ENCODE measurements at regions not wholly inside any gene's neighbourhood (a gene's known extent, or its start where the extent isn't known, plus 50 kb on each side); places are given as distances from the start of the nearest gene placed in this dataset.

DNA sequence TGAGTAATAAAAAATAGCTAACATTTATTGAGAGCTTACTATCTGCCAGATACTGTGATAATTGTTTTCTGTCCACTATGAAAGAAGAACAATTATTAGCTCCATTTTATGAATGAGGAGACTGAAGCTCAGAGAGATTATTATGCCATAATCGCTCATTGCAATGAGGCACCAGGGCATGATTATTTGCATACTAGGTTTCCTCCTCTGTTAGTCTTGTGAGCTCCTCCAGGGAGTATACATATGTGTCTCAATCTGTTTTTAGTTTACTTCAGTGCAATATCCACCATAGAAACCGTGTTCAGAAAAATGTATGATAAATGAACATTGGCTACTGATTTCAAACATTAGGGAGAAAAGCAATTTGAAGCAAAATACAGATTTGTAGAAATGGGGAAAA is 139.4 kb upstream of the OTUD4 start:
- Histone ChIP-seq H3K27ac (no peak overlapping the region), H3K27me3 (replicated peaks) (no peaks in the 10 kb centered on the region), H3K36me3 (replicated peaks) (no peaks in the 10 kb centered on the region), H3K4me3 (ENCODE audit: low read depth, low read length) (no peak overlapping the region)
- TF ChIP-seq, protein P1, sequence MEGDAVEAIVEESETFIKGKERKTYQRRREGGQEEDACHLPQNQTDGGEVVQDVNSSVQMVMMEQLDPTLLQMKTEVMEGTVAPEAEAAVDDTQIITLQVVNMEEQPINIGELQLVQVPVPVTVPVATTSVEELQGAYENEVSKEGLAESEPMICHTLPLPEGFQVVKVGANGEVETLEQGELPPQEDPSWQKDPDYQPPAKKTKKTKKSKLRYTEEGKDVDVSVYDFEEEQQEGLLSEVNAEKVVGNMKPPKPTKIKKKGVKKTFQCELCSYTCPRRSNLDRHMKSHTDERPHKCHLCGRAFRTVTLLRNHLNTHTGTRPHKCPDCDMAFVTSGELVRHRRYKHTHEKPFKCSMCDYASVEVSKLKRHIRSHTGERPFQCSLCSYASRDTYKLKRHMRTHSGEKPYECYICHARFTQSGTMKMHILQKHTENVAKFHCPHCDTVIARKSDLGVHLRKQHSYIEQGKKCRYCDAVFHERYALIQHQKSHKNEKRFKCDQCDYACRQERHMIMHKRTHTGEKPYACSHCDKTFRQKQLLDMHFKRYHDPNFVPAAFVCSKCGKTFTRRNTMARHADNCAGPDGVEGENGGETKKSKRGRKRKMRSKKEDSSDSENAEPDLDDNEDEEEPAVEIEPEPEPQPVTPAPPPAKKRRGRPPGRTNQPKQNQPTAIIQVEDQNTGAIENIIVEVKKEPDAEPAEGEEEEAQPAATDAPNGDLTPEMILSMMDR (IDR thresholded peaks at IDR 0.05; ENCODE audit: low read depth, low read length, missing control alignments) = no peak
- in situ Hi-C loops (cut with HindIII; ENCODE audit: low pct_ligation_motif_present, low sequenced_read_pairs) = no loop called here
- DNase-seq = no peak

DNA sequence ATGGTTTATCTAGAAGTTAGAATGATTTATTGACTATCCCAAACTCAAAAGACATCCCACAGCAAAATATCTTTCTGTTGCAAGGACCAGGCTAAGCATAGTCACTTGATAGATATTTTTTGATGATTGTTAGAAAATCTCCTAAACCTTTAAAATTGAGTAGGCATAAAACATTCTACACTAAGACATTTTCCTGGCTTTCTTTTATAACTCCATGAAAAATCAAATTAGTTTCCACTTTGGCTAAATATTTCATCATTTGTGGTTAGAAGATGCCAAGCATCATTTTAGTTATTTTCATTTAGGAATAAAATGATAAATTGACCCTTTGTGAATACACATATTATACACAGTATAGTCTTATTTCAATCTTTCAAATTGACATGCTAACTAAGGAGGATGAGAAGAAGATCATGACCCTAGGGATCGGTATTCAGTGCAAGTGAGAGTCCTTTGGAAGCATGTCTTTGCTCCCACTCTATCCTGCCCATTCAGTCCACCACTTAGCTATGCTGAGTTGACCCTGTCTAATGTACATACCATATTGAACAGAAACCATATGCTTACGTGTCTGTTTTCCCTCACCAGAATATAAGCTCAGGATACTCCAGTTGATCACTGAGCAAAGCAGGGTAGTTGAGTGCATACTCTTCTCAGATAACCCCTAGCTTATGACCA is 136.6 kb upstream of the OTUD4 start:
- Histone ChIP-seq H3K27me3 (replicated peaks) (no peaks in the 10 kb centered on the region), H3K36me3 (replicated peaks) (no peaks in the 10 kb centered on the region), H3K4me3 (ENCODE audit: low read depth, low read length) (no peak overlapping the region), H3K27ac (no peak overlapping the region)
- TF ChIP-seq, protein P1 (IDR thresholded peaks at IDR 0.05; ENCODE audit: low read depth, low read length, missing control alignments) = no peak
- no peak for DNase-seq
- in situ Hi-C loops (cut with HindIII; ENCODE audit: low pct_ligation_motif_present, low sequenced_read_pairs) = no loop called here

DNA sequence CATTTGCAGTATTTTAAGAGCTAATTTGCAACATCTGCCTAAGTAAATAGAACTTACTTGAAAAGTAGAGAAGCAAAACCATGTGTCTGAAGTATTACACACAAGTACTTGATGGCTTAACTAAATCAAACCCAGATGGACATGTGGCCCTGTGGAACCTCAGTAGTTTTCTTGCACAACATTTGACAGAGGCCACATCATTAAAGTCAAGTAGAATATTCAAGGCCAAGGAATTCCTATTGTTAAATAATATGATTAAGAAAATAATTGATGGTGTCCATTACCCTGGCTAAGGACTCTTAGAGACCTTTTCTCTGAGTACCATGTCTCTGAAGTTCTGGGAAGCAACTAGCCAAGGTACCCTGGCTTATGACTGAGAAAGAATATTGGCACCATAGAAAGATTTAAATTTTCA is 135.4 kb upstream of the OTUD4 start:
- Histone ChIP-seq H3K27me3 (replicated peaks) (no peaks in the 10 kb centered on the region), H3K27ac (no peak overlapping the region), H3K4me3 (ENCODE audit: low read depth, low read length) (no peak overlapping the region), H3K36me3 (replicated peaks) (no peaks in the 10 kb centered on the region)
- in situ Hi-C loops (cut with HindIII; ENCODE audit: low pct_ligation_motif_present, low sequenced_read_pairs) = no loop called here
- no peak for DNase-seq
- TF ChIP-seq, protein P1 (IDR thresholded peaks at IDR 0.05; ENCODE audit: low read depth, low read length, missing control alignments) = no peak

DNA sequence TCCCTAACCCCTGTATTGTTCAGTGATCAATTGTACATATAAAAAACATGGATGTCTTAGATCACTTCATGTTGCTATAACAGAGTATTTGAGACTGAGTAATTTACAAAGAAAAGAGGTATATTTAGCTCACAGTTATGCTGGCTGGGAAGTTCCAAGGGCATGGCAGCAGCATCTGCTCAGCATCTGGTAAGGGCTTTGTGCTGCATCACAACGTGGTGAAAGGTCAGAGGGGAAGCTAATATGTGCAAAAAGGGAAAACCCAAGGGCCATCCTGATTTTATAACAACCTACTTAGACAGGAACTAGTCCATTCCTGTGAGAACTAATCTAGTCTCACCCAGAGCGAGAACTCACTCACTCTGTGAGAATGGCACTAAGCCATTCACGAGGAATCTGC is 128.2 kb upstream of the OTUD4 start:
- H3K4me3 ChIP-seq (ENCODE audit: low read depth, low read length) = no peak overlapping the region
- no peak overlapping the region for H3K27ac ChIP-seq
- H3K27me3 ChIP-seq (replicated peaks) = no peaks in the 10 kb centered on the region
- TF ChIP-seq, protein P1 (IDR thresholded peaks at IDR 0.05; ENCODE audit: low read depth, low read length, missing control alignments) = no peak
- no peaks in the 10 kb centered on the region for H3K36me3 ChIP-seq (replicated peaks)
- in situ Hi-C loops (cut with HindIII; ENCODE audit: low pct_ligation_motif_present, low sequenced_read_pairs) = no loop called here
- DNase-seq = no peak

DNA sequence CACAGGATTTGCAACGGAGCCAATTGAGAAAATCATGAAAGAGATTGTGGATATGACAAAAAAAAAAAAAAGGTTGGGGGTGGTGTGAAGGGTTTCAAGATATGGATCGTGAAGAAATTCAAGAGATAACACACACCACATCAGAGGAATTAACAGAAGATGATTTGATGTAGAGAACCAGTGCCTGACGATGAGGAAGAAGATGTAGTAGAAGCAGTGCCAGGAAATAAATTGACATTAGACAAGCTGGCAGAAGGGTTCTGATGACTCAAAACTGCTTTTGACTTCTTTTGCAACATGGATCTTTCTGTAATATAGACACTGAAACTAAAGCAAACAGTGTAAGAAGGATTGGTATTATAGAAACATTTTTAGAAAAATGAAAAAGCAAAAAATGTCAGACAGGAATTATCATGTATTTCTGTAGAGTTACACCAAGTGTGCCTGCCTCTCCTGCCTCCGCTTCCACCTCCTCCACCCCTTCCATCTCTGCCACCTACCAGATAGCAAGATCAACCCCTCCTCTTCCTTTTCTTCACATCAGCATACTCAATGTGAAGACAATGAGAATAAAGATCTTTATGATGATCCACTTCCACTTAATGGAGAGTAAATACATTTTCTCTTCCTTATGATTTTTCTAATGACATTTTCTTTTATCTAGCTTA is 127.5 kb upstream of the OTUD4 start:
- no peak overlapping the region for H3K27ac ChIP-seq
- no peak for DNase-seq
- in situ Hi-C loops (cut with HindIII; ENCODE audit: low pct_ligation_motif_present, low sequenced_read_pairs) = no loop called here
- H3K27me3 ChIP-seq (replicated peaks) = no peaks in the 10 kb centered on the region
- H3K4me3 ChIP-seq (ENCODE audit: low read depth, low read length) = no peak overlapping the region
- no peaks in the 10 kb centered on the region for H3K36me3 ChIP-seq (replicated peaks)
- TF ChIP-seq, protein P1 (IDR thresholded peaks at IDR 0.05; ENCODE audit: low read depth, low read length, missing control alignments) = no peak

Data from brain microvascular endothelial cell (primary cell).